ENCODE measurements at regions not wholly inside any gene's neighbourhood (a gene's known extent, or its start where the extent isn't known, plus 50 kb on each side); places are given as distances from the start of the nearest gene placed in this dataset.
"Not testable (repeated sequence)": the region's sequence is repeated elsewhere in the genome, so short reads cannot be mapped to it uniquely, and the experiment has no call there.

GRCh38 chrX:1134156-1134555, 78.3 kb downstream of the CRLF2 start:
- no peak overlapping the region for H3K27ac Mint-ChIP-seq (ENCODE audit: unreplicated experiment)
- no peak overlapping the region for H3K4me3 Mint-ChIP-seq
- H3K4me1 Mint-ChIP-seq, result no peaks in the 10 kb centered on the region
- peaks cover 5% of the 10 kb centered on the region for H3K9me3 Mint-ChIP-seq
- DNase-seq (ENCODE audit: low read depth, low spot score), result no peak
- no peaks in the 10 kb centered on the region for H3K27me3 Mint-ChIP-seq (ENCODE audit: low read depth)
- TF ChIP-seq CTCF (conservative IDR thresholded peaks at IDR 0.05), result no peak
- no peaks in the 10 kb centered on the region for H3K36me3 Mint-ChIP-seq (ENCODE audit: low read depth)

GRCh38 chrX:1126738-1127137, 85.7 kb downstream of the CRLF2 start:
- H3K9me3 Mint-ChIP-seq, result no peaks in the 10 kb centered on the region
- peaks cover 6% of the 10 kb centered on the region for H3K4me1 Mint-ChIP-seq
- no peak for DNase-seq (ENCODE audit: low read depth, low spot score)
- no peak overlapping the region for H3K4me3 Mint-ChIP-seq
- no peak for TF ChIP-seq CTCF (conservative IDR thresholded peaks at IDR 0.05)
- H3K27me3 Mint-ChIP-seq (ENCODE audit: low read depth), result peaks cover 34% of the 10 kb centered on the region
- H3K36me3 Mint-ChIP-seq (ENCODE audit: low read depth), result no peaks in the 10 kb centered on the region
- H3K27ac Mint-ChIP-seq (ENCODE audit: unreplicated experiment), result no peak overlapping the region

GRCh38 chrX:1124531-1124930, 87.9 kb downstream of the CRLF2 start:
- TF ChIP-seq CTCF (conservative IDR thresholded peaks at IDR 0.05), result no peak
- Mint-ChIP-seq H3K9me3 (no peaks in the 10 kb centered on the region), H3K36me3 (ENCODE audit: low read depth) (no peaks in the 10 kb centered on the region), H3K4me1 (peaks cover 6% of the 10 kb centered on the region), H3K27me3 (ENCODE audit: low read depth) (peaks cover 39% of the 10 kb centered on the region), H3K4me3 (no peak overlapping the region), H3K27ac (ENCODE audit: unreplicated experiment) (no peak overlapping the region)
- no peak for DNase-seq (ENCODE audit: low read depth, low spot score)

- not testable (repeated sequence) for H3K36me3 Mint-ChIP-seq (ENCODE audit: low read depth); DNase-seq (ENCODE audit: low read depth, low spot score); H3K27ac Mint-ChIP-seq (ENCODE audit: unreplicated experiment); H3K9me3 Mint-ChIP-seq; H3K4me3 Mint-ChIP-seq; H3K4me1 Mint-ChIP-seq
- peaks cover 50% of the 10 kb centered on the region for H3K27me3 Mint-ChIP-seq (ENCODE audit: low read depth)
These were observed 89.6 kb downstream of the CRLF2 start for GRCh38 chrX:1122851-1123250.

- Mint-ChIP-seq H3K9me3 (no peaks in the 10 kb centered on the region), H3K4me3 (no peak overlapping the region), H3K27me3 (ENCODE audit: low read depth) (peaks cover 42% of the 10 kb centered on the region), H3K36me3 (ENCODE audit: low read depth) (no peaks in the 10 kb centered on the region), H3K4me1 (peaks cover under 1% of the 10 kb centered on the region), H3K27ac (ENCODE audit: unreplicated experiment) (peak overlapping the region; percentile 50)
- no peak for TF ChIP-seq CTCF (conservative IDR thresholded peaks at IDR 0.05)
- DNase-seq (ENCODE audit: low read depth, low spot score), result no peak
These were observed 93.2 kb downstream of the CRLF2 start for GRCh38 chrX:1119275-1119674.

GRCh38 chrX:1118572-1119199, 93.8 kb downstream of the CRLF2 start:
- Mint-ChIP-seq H3K27me3 (ENCODE audit: low read depth) (peaks cover 39% of the 10 kb centered on the region), H3K4me1 (no peaks in the 10 kb centered on the region), H3K36me3 (ENCODE audit: low read depth) (no peaks in the 10 kb centered on the region), H3K27ac (ENCODE audit: unreplicated experiment) (no peak overlapping the region), H3K9me3 (no peaks in the 10 kb centered on the region), H3K4me3 (no peak overlapping the region)
- DNase-seq (ENCODE audit: low read depth, low spot score), result no peak
- no peak for TF ChIP-seq CTCF (conservative IDR thresholded peaks at IDR 0.05)

GRCh38 chrX:1115411-1115810, 97.0 kb downstream of the CRLF2 start:
- not testable (repeated sequence) for DNase-seq (ENCODE audit: low read depth, low spot score); H3K27ac Mint-ChIP-seq (ENCODE audit: unreplicated experiment); H3K9me3 Mint-ChIP-seq; H3K36me3 Mint-ChIP-seq (ENCODE audit: low read depth); H3K4me3 Mint-ChIP-seq
- Mint-ChIP-seq H3K27me3 (ENCODE audit: low read depth) (peaks cover 59% of the 10 kb centered on the region), H3K4me1 (peaks cover 20% of the 10 kb centered on the region)
